Activated CD8-positive, alpha-beta T cell treated with anti-CD3 and anti-CD28 coated beads for 36 hours (primary cell): ENCODE measurements at regions not wholly inside any gene's neighbourhood (a gene's known extent, or its start where the extent isn't known, plus 50 kb on each side); places are given as distances from the start of the nearest gene placed in this dataset.

Experiments used
- ATAC-seq: fragments of 200-7000 bp; cut with Tn5 transposase; one replicate; pipeline ENCODE4 v1.10.0; 2021; ENCODE audit warnings: mild to moderate bottlenecking, moderate library complexity
- CTCF ChIA-PET: fragments of 350-600 bp; sonication (Branson Sonifier 250); formaldehyde crosslinking; loops from one replicate; lab custom pipeline; 2021; ENCODE audit warnings: antibody characterized with exemption; lab: Charles Lee
- POLR2A ChIA-PET: fragments of 350-600 bp; sonication (Branson Sonifier 250); formaldehyde crosslinking; loops from one replicate; lab custom pipeline; 2021; ENCODE audit warnings: antibody characterized with exemption; lab: Charles Lee
- DNase-seq: peaks from one replicate; pipeline ENCODE4 v3.0.0-alpha.2; 2020
- H3K27ac Mint-ChIP-seq: one replicate; pipeline ENCODE4 v1.8.0; 2021; ENCODE audit warnings: mild to moderate bottlenecking, mixed read lengths
- H3K27me3 Mint-ChIP-seq: one replicate; pipeline ENCODE4 v1.8.0; 2021; ENCODE audit warnings: mixed read lengths
- H3K36me3 Mint-ChIP-seq: one replicate; pipeline ENCODE4 v1.8.0; 2021; ENCODE audit warnings: low read depth, mixed read lengths
- H3K4me1 Mint-ChIP-seq: one replicate; pipeline ENCODE4 v1.8.0; 2021; ENCODE audit warnings: low read depth, mixed read lengths
- H3K4me3 Mint-ChIP-seq: one replicate; pipeline ENCODE4 v1.8.0; 2021; ENCODE audit warnings: mild to moderate bottlenecking, moderate library complexity, mixed read lengths
- H3K9me3 Mint-ChIP-seq: one replicate; pipeline ENCODE4 v1.8.0; 2021; ENCODE audit warnings: mixed read lengths
- CTCF ChIP-seq: fragments of 200-600 bp; IDR thresholded peaks from one replicate; pipeline ENCODE4 v1.8.0; 2022; ENCODE audit warnings: antibody characterized with exemption, mild to moderate bottlenecking
- intact Hi-C: fragments of 100-400 bp; cut with micrococcal nuclease; formaldehyde crosslinking; loops from one replicate; pipeline ENCODE4 v1.10.0; 2022

GRCh38 chr7:142587578-142588191 lies 161.6 kb upstream of the PRSS1 start:
- Mint-ChIP-seq H3K27ac (peak overlapping the region; percentile 52), H3K4me3 (peak overlapping the region; percentile 45), H3K4me1 (peaks cover 8% of the 10 kb centered on the region), H3K36me3 (no peaks in the 10 kb centered on the region), H3K9me3 (no peaks in the 10 kb centered on the region), H3K27me3 (no peaks in the 10 kb centered on the region)
- DNase-seq (no peak), ATAC-seq (peak; percentile 79)
- intact Hi-C loops: loop anchor here (10.0 kb wide), 1 partner anchor 53 kb away; no protein-coding TSS in a partner anchor
- CTCF ChIA-PET: interaction anchor here (0.6 to 2.8 kb wide), 26 partner anchors 9 to 627 kb away, joined by 3 to 23 read pairs (median 4); no protein-coding TSS in a partner anchor
- peak; percentile 60 for TF ChIP-seq CTCF
- POLR2A ChIA-PET: no interaction called here

DNA sequence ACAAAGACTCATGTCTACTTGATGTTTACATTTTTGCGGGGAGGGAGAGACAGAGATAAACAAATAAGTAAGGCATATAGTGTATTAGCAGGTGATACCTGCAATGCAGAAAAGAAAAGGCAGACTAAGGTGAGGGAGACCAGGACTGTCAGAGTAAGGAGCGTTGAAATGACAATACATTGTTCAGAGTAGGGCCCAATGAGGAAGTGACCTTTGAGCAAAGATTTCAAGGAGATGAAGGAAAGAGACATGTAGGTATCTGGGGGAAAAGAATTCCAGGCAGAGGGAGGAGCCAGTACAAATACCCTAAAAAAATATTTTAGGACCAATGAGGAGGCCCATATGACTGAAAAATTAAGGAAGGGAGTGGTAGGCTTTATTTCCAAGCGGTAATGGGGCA lies 162.7 kb upstream of the PRSS1 start:
- H3K36me3 Mint-ChIP-seq: no peaks in the 10 kb centered on the region
- H3K4me3 Mint-ChIP-seq: no peak overlapping the region
- H3K9me3 Mint-ChIP-seq: no peaks in the 10 kb centered on the region
- no peaks in the 10 kb centered on the region for H3K27me3 Mint-ChIP-seq
- ChIA-PET CTCF (interaction anchor here (1.1 to 2.8 kb wide), 9 partner anchors 8 to 232 kb away, joined by 3 to 23 read pairs (median 6); no protein-coding TSS in a partner anchor), POLR2A (no interaction called here)
- intact Hi-C loops: loop anchor here (10.0 kb wide), 1 partner anchor 52 kb away; no protein-coding TSS in a partner anchor
- no peak for TF ChIP-seq CTCF
- H3K4me1 Mint-ChIP-seq: peaks cover 12% of the 10 kb centered on the region
- no peak overlapping the region for H3K27ac Mint-ChIP-seq
- ATAC-seq: no peak
- DNase-seq: no peak

- Mint-ChIP-seq H3K4me1 (peaks cover 21% of the 10 kb centered on the region), H3K36me3 (no peaks in the 10 kb centered on the region), H3K27me3 (no peaks in the 10 kb centered on the region), H3K27ac (no peak overlapping the region), H3K4me3 (no peak overlapping the region), H3K9me3 (no peaks in the 10 kb centered on the region)
- POLR2A ChIA-PET: no interaction called here
- DNase-seq (peak; percentile 14), ATAC-seq (no peak)
- intact Hi-C loops: loop anchor here (10.0 kb wide), 1 partner anchor 51 kb away; no protein-coding TSS in a partner anchor
- TF ChIP-seq CTCF: no peak
- CTCF ChIA-PET: interaction anchor here (0.8 to 3.1 kb wide), 9 partner anchors 11 to 226 kb away, joined by 3 to 9 read pairs (median 3); no protein-coding TSS in a partner anchor
Measured at GRCh38 chr7:142585425-142585824, 163.8 kb upstream of the PRSS1 start.

- intact Hi-C loops: loop anchor here (10.0 kb wide), 1 partner anchor 50 kb away; no protein-coding TSS in a partner anchor
- Mint-ChIP-seq H3K27ac (no peak overlapping the region), H3K36me3 (no peaks in the 10 kb centered on the region), H3K27me3 (no peaks in the 10 kb centered on the region), H3K4me1 (peaks cover 28% of the 10 kb centered on the region), H3K4me3 (no peak overlapping the region), H3K9me3 (no peaks in the 10 kb centered on the region)
- CTCF ChIA-PET: interaction anchor here (0.8 to 3.1 kb wide), 11 partner anchors 10 to 227 kb away, joined by 3 to 16 read pairs (median 4); no protein-coding TSS in a partner anchor
- POLR2A ChIA-PET: no interaction called here
- ATAC-seq (no peak), DNase-seq (no peak)
- TF ChIP-seq CTCF: no peak
Measured at GRCh38 chr7:142584765-142585164, 164.5 kb upstream of the PRSS1 start.

DNA sequence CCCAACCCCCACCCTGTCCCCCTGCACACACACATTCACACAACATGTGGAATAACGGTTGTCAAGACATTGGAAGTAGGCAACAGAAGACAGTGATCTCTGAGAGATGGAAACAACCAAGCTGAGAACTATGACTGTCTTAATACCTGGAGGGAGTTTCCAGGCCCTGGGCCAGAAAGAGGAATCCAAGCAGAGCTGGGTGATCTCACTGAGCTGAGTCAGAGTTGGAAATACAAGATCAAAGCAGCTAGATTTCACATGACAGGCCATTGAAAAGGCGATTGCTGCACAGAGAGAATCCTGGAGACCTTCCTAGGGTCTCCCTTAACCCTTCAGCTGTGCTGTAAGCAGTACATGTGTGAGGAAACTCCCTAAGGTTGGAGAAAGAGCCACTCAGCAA lies 165.8 kb upstream of the PRSS1 start:
- Mint-ChIP-seq H3K27ac (no peak overlapping the region), H3K9me3 (no peaks in the 10 kb centered on the region), H3K27me3 (no peaks in the 10 kb centered on the region), H3K36me3 (no peaks in the 10 kb centered on the region), H3K4me3 (no peak overlapping the region), H3K4me1 (peaks cover 32% of the 10 kb centered on the region)
- DNase-seq (peak; percentile 61), ATAC-seq (peak; percentile 77)
- intact Hi-C loops: loop anchor here (10.0 kb wide), 1 partner anchor 49 kb away; no protein-coding TSS in a partner anchor
- CTCF ChIA-PET: interaction anchor here (0.7 to 3.1 kb wide), 5 partner anchors 20 to 86 kb away, joined by 3 to 16 read pairs (median 9); no protein-coding TSS in a partner anchor
- POLR2A ChIA-PET: no interaction called here
- TF ChIP-seq CTCF: no peak
